ENCODE measurements at regions not wholly inside any gene's neighbourhood (a gene's known extent, or its start where the extent isn't known, plus 50 kb on each side); places are given as distances from the start of the nearest gene placed in this dataset.

DNA sequence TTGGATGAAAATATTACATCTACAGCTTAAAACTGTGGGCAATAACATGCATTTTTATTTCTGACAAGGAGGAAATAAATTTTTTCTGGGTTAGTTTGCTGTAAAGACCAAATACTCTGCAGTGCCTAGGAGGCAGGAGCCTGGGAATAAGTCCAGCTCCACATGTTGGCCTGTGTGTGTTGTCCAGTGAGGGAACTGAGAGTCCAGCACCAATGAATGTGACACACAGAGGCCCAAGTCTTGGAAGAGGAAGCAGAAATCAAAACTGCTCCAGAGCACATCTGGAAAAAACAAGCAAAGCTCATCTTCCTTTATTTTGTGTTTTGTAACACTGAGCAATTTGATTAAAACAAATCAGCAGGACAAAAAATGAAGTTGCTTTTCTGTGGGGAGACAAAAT is 63.1 kb upstream of the KLHL14 start:
- ATAC-seq (ENCODE audit: low read depth) (no peak), DNase-seq (no peak)
- no peak overlapping the region for H2BK5ac ChIP-seq (ENCODE audit: low read depth, low read length, poor library complexity, severe bottlenecking)
- H3K4me1 ChIP-seq (ENCODE audit: control insufficient read depth, insufficient read depth, low read length), result no peaks in the 10 kb centered on the region
- no peak overlapping the region for H3K4me2 ChIP-seq (ENCODE audit: low read depth, low read length)
- ChIA-PET POLR2A (ENCODE audit: unreplicated experiment) (no interaction called here), CTCF (no interaction called here)
- no peak overlapping the region for H2AK9ac ChIP-seq (replicated peaks; ENCODE audit: low read depth, low read length, poor library complexity)
- no peak overlapping the region for H3K9ac ChIP-seq (ENCODE audit: low read depth, low read length)
- H3K4ac ChIP-seq (ENCODE audit: low read depth, low read length), result no peak overlapping the region
- H3K4me3 ChIP-seq (ENCODE audit: insufficient read depth, low read depth, low read length), result no peak overlapping the region
- no peaks in the 10 kb centered on the region for H3K9me3 ChIP-seq (ENCODE audit: control insufficient read depth, insufficient read depth, low read length)
- no peak overlapping the region for H3K18ac ChIP-seq (ENCODE audit: low read depth, low read length)
- no peak overlapping the region for H4K8ac ChIP-seq (ENCODE audit: low read depth in 2 of 2, low read length in 2 of 2)
- no peak overlapping the region for H3K23ac ChIP-seq (ENCODE audit: low read depth, low read length)
- no peak overlapping the region for H4K91ac ChIP-seq (ENCODE audit: insufficient read depth, low read depth, low read length)
- no peak overlapping the region for H2AK5ac ChIP-seq (ENCODE audit: low read depth, low read length)
- no peak for TF ChIP-seq POLR2A (IDR thresholded peaks at IDR 0.05; ENCODE audit: low read depth, low read length)
- TF ChIP-seq MXI1 (IDR thresholded peaks at IDR 0.05; ENCODE audit: borderline replicate concordance, low read depth, low read length), result no peak
- H2AFZ ChIP-seq (replicated peaks; ENCODE audit: low read length, poor library complexity), result no peak overlapping the region
- intact Hi-C loops (cut with micrococcal nuclease), result no loop called here
- H3K14ac ChIP-seq (replicated peaks; ENCODE audit: low read depth, low read length), result no peak overlapping the region
- H3K56ac ChIP-seq (ENCODE audit: extremely low read depth, insufficient read depth, low read length), result no peak overlapping the region
- H3K36me3 ChIP-seq (ENCODE audit: control insufficient read depth, insufficient read depth, low read length), result no peaks in the 10 kb centered on the region
- no peaks in the 10 kb centered on the region for H3K79me1 ChIP-seq (ENCODE audit: low read depth in 1 of 2, low read length in 2 of 2)
- H2BK120ac ChIP-seq (ENCODE audit: low read depth, low read length), result no peak overlapping the region
- no peak overlapping the region for H4K5ac ChIP-seq (ENCODE audit: low read depth, low read length)
- in situ Hi-C loops (cut with MboI; ENCODE audit: low sequenced_read_pairs), result no loop called here
- BruUV-seq (replicated peaks), result no TSS peak
- H2BK20ac ChIP-seq (ENCODE audit: low read depth, low read length), result no peak overlapping the region
- H3K27me3 ChIP-seq (ENCODE audit: control insufficient read depth, insufficient read depth, low read length), result no peaks in the 10 kb centered on the region
- dilution Hi-C loops (cut with HindIII; ENCODE audit: low sequenced_read_pairs, unreplicated experiment), result no loop called here
- no peak overlapping the region for H2BK15ac ChIP-seq (ENCODE audit: low read depth, low read length)
- H4K20me1 ChIP-seq (ENCODE audit: insufficient read depth, low read length), result no peaks in the 10 kb centered on the region
- no peak overlapping the region for H3K27ac ChIP-seq (ENCODE audit: insufficient read depth, low read length)
- no peaks in the 10 kb centered on the region for H3K9me1 ChIP-seq (ENCODE audit: insufficient read depth, low read length)

All from IMR-90 (cell line).